NB4 (cell line): ENCODE measurements at regions not wholly inside any gene's neighbourhood (a gene's known extent, or its start where the extent isn't known, plus 50 kb on each side); places are given as distances from the start of the nearest gene placed in this dataset.

Source experiments
- CTCF ChIP-seq: IDR thresholded peaks from one replicate; pipeline ENCODE4 v1.5.1; 2012; ENCODE audit warnings: low read depth, low read length
- MAX ChIP-seq: IDR thresholded peaks from 2 replicates; pipeline ENCODE4 v1.6.1; 2011; ENCODE audit warnings: low read depth, low read length
- POLR2A ChIP-seq: IDR thresholded peaks from 2 replicates; pipeline ENCODE4 v1.6.1; 2011; ENCODE audit warnings: mild to moderate bottlenecking; ENCODE audit not compliant: insufficient read length; ENCODE audit errors: extremely low read depth

- TF ChIP-seq CTCF = no peak
- TF ChIP-seq POLR2A = no peak
- TF ChIP-seq MAX = no peak
Observed at GRCh38 chr18:73556904-73557303, 590.7 kb downstream of the FBXO15 start.
